ENCODE measurements at regions not wholly inside any gene's neighbourhood (a gene's known extent, or its start where the extent isn't known, plus 50 kb on each side); places are given as distances from the start of the nearest gene placed in this dataset.

DNA sequence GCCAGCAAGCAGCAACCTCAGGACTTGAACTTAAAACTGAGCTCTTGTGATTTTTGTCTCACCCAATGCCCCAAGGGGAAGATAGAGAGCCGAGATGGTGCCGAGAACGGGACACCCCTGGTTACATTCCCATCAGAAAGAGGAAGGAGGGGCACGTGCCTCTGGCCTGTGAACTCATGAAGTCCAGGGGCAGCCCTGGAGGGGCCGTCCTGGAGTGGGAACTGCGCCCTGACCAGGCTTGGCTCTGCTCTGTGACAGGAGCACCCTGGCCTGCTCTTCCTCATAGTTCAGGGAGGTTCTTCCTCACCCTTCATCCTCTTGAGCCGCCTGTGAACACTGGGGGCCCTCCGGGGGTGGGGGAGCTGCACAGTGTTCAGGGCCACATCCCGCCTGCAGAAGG, 130.3 kb upstream of the FOXF1 start:
- Mint-ChIP-seq H3K4me1 (no peaks in the 10 kb centered on the region), H3K9me3 (no peaks in the 10 kb centered on the region), H3K27me3 (peaks cover 19% of the 10 kb centered on the region), H3K4me3 (no peak overlapping the region), H3K36me3 (no peaks in the 10 kb centered on the region), H3K27ac (no peak overlapping the region)
- no peak for DNase-seq

DNA sequence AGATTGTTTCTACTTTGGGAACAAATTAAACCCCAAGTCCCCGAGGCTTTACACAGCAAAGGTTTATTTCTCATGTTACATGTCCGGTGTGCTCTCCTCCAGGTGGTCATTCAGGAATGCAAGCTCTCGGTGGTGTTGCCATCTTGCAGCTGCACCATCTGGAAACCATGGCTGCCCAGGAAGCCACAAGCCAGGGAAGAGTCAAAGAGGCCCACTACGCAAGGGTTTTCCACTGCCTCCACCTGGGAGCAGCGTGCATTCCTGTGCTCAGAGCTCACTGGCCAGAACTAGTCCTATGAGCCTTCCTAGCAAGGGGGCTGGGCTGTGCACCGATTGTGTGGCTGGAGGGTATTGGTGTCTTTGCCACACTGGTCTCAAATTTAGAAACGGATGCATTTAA, 128.8 kb upstream of the FOXF1 start:
- H3K4me3 Mint-ChIP-seq = no peak overlapping the region
- no peaks in the 10 kb centered on the region for H3K4me1 Mint-ChIP-seq
- H3K27me3 Mint-ChIP-seq = peaks cover 25% of the 10 kb centered on the region
- H3K9me3 Mint-ChIP-seq = no peaks in the 10 kb centered on the region
- H3K27ac Mint-ChIP-seq = no peak overlapping the region
- no peak for DNase-seq
- H3K36me3 Mint-ChIP-seq = no peaks in the 10 kb centered on the region

DNA sequence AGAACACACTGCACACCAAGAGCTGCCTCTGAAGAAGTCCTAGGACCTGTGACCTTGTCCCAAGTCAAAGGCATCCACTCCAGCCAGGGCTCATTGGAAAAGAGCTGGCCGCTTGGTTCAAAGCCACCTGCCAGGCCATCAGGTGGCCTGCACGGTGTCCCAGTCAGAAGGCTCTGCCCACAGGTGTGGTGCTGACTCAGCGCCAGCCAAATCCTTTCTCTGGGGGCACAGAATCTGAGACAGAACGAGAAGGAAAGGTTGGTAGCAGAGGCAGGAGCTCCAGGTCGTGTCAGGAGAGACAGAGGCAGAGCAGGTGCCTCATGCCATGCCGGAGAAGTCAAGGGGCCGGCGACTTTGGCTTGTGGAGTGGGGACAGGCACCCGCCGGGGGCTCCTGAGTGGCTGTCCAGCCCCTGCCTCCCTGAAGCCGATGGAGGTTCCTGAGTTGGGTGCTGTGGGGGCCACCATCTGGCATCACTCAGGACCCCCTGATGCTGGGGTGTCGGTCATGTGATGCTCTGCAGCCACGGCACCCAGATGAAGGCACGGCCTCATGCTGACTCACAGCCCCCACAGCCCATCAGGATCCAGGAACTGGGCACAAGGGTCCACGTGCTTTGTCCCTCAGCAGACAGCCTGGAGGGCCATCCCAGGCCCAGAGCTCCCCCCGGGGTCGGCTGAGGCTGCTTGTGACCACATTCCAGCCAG, 128.1 kb upstream of the FOXF1 start:
- Mint-ChIP-seq H3K4me1 (no peaks in the 10 kb centered on the region), H3K9me3 (no peaks in the 10 kb centered on the region), H3K4me3 (no peak overlapping the region), H3K36me3 (no peaks in the 10 kb centered on the region), H3K27me3 (peaks cover 25% of the 10 kb centered on the region), H3K27ac (no peak overlapping the region)
- DNase-seq = no peak

DNA sequence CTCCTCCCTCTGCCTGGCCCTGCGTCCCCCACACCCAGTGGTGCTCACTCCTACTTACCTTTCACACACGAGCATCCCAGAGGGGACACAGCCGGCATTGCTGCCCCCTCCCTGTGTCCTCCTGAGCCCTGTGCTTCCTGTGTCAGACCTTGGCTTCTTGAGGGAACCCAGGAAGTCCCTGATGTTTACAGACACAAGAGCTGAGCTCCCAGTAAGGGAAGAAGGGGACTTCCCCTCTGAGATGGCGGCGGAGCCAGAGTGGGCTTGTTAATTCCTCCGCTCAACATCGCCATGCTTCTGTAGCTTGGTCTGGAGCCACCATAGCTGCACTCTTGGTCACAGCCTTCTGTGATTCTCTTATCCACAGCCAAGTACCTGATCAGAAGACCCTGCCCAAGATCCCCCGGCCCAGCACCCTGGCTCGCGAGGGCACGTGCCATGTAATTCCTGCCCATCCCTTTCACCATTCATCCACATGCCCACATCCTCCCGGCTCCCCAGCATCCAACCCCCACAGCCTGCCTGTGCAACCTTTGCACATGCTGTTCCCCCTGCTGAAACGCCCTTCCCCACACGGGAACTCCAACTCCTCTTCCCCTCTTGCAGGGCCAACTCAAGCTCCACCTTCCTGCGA, 127.4 kb upstream of the FOXF1 start:
- H3K4me3 Mint-ChIP-seq = no peak overlapping the region
- H3K4me1 Mint-ChIP-seq = no peaks in the 10 kb centered on the region
- DNase-seq = no peak
- H3K9me3 Mint-ChIP-seq = no peaks in the 10 kb centered on the region
- no peaks in the 10 kb centered on the region for H3K36me3 Mint-ChIP-seq
- H3K27ac Mint-ChIP-seq = no peak overlapping the region
- peaks cover 25% of the 10 kb centered on the region for H3K27me3 Mint-ChIP-seq

DNA sequence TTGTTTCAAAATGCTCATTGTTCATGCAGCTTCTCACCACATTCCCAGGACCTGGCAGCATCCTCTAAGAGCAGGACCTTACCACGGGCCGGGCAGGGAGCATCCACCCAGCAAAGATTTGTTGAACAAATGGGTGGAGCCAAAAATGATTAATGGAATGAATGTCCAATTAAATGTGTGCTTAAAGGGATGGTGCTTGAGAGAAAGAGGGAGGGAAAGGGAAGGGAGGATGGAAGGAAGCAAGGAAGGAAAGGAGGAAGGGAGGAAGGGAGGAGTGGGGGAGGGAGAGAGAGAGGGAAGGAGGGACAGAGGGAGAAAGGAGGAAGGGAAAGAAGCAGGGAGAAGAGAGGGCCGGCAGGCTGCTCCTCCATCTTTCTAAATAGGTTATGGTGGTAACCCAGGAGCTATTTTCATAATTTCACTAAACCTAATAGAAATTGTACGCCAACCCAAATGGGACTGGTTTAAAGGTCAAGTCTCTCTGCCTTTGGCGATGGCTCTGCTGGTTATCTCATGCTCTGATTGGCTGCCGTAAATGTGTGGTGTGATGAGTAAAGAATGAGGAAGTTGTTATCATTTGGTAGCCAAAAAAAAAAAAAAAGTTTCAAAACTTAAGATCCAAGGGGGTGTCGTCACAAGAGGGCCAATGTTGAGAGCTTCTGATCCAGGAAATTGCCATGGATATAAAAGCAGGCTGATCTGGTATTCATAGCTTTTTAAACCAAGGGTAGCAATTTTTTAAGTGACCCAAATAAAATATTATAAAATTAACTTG, 126.7 kb upstream of the FOXF1 start:
- Mint-ChIP-seq H3K4me3 (no peak overlapping the region), H3K27ac (no peak overlapping the region), H3K9me3 (no peaks in the 10 kb centered on the region), H3K27me3 (peaks cover 25% of the 10 kb centered on the region), H3K36me3 (no peaks in the 10 kb centered on the region), H3K4me1 (no peaks in the 10 kb centered on the region)
- no peak for DNase-seq

DNA sequence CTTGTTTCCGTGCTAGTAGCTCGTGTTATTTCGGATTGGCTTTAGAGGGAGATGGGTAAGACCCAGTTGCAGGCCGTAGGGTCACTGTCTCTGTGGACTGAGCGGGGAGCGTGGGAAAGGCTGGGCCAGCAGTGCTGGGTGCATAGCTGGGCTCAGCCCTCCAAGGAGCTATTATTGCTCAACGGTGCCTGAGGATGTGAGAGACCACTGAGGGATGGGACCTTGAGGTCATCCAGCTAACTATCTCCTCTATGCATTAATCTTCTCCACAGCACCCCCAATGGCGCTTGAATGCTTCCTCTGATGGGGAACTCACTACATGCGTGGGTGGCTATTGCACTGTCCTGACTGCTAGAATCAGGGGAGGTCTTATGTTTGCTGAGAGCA, 126.1 kb upstream of the FOXF1 start:
- no peak for DNase-seq
- no peaks in the 10 kb centered on the region for H3K4me1 Mint-ChIP-seq
- H3K4me3 Mint-ChIP-seq = no peak overlapping the region
- no peak overlapping the region for H3K27ac Mint-ChIP-seq
- H3K27me3 Mint-ChIP-seq = peaks cover 25% of the 10 kb centered on the region
- no peaks in the 10 kb centered on the region for H3K36me3 Mint-ChIP-seq
- no peaks in the 10 kb centered on the region for H3K9me3 Mint-ChIP-seq

DNA sequence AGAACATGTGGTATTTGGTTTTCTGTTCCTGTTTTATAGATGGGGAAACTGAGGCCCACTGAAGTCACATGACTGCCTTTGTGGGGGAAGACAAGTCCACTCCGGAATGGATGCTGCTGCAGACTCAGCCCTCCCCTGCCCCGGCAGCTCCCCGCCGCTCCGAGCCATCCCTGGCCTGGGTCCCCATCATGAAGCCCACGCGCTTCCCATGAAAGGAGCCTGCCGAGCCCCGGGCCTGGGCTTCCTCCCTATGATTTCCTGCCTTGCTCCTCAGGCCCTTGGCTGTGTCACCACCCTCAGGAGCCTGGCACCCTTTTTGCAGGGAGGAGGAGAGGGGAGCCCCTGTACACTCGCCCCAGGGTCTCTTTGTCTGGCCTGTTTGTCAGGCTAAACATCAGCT, 125.3 kb upstream of the FOXF1 start:
- H3K4me1 Mint-ChIP-seq = no peaks in the 10 kb centered on the region
- H3K27ac Mint-ChIP-seq = no peak overlapping the region
- H3K9me3 Mint-ChIP-seq = no peaks in the 10 kb centered on the region
- H3K4me3 Mint-ChIP-seq = no peak overlapping the region
- DNase-seq = no peak
- peaks cover 25% of the 10 kb centered on the region for H3K27me3 Mint-ChIP-seq
- no peaks in the 10 kb centered on the region for H3K36me3 Mint-ChIP-seq

DNA sequence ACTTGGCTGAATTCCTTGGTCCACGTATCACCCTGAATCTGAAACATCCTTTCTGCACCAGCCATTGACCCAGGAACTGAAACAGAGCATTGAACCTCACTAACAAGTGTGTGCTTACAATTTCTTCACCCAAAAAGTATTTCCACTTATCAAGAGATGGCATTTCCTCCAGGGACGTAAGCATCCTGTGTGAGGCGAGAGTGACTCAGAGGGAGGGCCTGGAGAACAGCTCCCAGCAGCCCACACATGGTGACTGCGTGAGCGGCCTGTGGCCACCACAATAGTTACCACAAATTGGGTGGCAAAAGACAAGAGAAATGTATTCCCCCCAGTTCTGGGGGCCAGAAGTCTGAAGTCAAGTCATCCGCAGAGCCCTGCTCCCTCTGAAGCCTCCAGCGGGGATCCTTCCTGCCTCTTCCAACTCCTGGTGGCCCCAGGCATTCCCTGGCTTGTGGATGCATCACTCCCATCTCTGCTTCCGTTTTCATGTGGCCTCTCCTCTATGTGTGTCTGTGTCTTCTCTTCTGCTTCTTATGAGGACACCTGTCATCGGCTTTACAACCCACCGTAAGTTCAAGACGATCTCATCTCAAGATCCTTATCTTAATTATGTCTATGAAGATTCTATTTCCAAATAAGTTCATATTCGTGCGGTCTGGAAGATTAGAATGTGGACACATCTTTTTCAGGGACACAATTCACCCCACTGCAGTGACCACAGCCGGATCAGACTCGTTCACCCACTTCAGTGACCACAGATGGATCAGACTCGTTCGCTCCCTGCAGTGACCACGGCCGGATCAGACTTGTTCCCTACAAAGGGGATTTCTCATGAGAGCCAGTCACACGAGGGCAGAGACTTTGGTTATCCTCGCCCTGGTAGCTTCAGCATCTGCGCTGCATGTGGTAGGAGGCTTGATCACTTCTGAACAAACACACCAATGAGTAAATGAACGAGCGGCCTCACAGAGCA, 122.6 kb upstream of the FOXF1 start:
- H3K9me3 Mint-ChIP-seq = no peaks in the 10 kb centered on the region
- H3K4me3 Mint-ChIP-seq = no peak overlapping the region
- H3K27ac Mint-ChIP-seq = no peak overlapping the region
- no peaks in the 10 kb centered on the region for H3K36me3 Mint-ChIP-seq
- no peaks in the 10 kb centered on the region for H3K4me1 Mint-ChIP-seq
- DNase-seq = peak; percentile 14
- peaks cover 25% of the 10 kb centered on the region for H3K27me3 Mint-ChIP-seq

DNA sequence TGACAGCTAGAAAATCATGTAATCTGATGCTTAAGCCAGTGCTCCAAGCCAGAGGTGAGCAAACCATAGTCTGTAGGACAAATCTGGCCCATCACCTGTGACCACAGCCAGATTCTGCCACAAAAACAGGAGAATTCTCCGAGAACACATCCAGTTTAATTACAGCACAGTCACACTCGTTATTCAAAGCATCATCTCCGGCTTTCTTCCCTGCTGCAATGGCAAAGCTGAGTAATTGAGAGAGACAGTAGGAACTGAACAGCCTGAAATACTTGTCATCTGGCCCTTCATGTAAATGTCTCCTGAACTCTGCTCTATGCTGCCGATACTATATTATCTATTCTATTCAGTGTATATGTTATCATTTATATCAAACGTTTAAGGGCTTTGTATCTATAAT, 121.4 kb upstream of the FOXF1 start:
- Mint-ChIP-seq H3K4me3 (no peak overlapping the region), H3K27me3 (peaks cover 14% of the 10 kb centered on the region), H3K9me3 (no peaks in the 10 kb centered on the region), H3K36me3 (no peaks in the 10 kb centered on the region), H3K4me1 (no peaks in the 10 kb centered on the region), H3K27ac (no peak overlapping the region)
- DNase-seq = no peak

DNA sequence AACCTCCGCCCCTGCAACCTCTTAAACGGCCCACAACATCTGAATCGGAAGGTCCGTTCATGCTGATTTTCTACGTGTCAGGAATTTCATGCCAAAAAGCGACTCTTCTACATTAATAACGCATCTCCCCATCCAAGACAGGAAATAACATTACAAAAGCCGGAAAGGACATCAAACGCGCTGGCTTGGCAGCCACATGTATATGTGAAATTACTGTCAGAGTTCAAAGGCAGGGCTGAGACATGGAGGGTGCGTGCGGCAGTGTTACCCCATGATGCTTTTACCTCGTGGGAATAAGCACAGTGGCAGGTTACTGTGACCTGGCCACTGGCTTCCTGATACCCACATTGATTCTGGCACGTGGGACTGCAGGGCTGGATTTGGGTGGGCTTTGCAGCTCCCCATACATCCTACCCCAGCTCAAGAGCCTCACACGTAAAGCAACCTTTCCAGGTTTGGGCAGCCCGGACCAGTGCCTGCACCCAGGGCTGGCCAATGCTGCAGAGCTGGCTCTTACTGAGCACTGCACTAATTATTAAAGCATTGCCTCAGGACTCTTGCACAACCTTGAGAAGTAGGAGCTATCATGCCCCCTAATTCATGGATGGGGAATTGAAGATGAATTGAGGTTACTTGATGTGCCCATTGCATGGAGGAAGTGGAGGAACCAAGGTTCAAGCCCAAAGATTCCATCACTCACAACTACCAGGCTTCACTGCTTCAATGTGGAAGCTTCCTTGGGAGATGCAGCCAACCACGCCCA, 120.6 kb upstream of the FOXF1 start:
- no peak for DNase-seq
- no peaks in the 10 kb centered on the region for H3K36me3 Mint-ChIP-seq
- H3K4me1 Mint-ChIP-seq = no peaks in the 10 kb centered on the region
- H3K9me3 Mint-ChIP-seq = no peaks in the 10 kb centered on the region
- no peak overlapping the region for H3K4me3 Mint-ChIP-seq
- no peak overlapping the region for H3K27ac Mint-ChIP-seq
- peaks cover 7% of the 10 kb centered on the region for H3K27me3 Mint-ChIP-seq

DNA sequence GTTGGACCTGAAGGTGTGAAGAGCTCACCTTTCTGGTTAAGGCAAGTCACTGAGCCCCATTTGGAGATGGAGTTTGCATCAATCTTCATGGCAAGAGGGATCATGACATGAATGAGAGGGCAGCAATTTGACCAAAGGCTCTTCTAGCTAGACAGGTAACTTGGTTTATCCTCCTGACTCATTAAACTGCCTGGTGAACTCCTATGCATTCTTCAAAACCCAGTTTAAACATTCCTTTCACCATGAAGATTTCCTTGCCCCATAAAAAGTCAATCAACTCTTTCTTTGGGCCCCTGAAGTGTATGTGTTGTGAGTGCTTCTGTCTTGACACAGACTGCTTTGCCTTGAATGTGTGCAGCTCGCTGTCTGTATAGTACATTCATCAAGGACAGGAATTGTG, 120.0 kb upstream of the FOXF1 start:
- Mint-ChIP-seq H3K36me3 (no peaks in the 10 kb centered on the region), H3K4me1 (no peaks in the 10 kb centered on the region), H3K4me3 (no peak overlapping the region), H3K27ac (no peak overlapping the region), H3K9me3 (no peaks in the 10 kb centered on the region), H3K27me3 (peaks cover 6% of the 10 kb centered on the region)
- no peak for DNase-seq

DNA sequence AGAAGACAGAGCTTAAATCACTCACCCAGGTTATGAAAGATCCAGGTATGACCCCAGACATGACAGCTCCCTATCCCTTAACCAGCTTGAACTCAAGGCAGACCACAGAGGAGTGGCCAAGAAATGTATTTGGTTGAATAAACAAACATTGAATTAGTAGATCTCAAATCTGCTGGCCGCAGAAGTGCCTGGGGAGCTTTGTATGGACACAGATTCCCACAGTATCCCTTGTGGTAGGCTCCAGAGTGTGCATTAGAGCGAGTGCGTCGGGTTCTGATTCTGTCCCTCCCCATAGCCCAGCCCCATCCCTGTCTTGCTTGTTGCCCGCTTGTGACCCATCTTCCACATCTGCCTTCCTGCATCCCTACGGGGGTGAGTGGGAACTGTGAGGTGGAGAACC, 118.8 kb upstream of the FOXF1 start:
- no peak overlapping the region for H3K27ac Mint-ChIP-seq
- no peak for DNase-seq
- H3K9me3 Mint-ChIP-seq = no peaks in the 10 kb centered on the region
- no peak overlapping the region for H3K4me3 Mint-ChIP-seq
- no peaks in the 10 kb centered on the region for H3K36me3 Mint-ChIP-seq
- no peaks in the 10 kb centered on the region for H3K4me1 Mint-ChIP-seq
- no peaks in the 10 kb centered on the region for H3K27me3 Mint-ChIP-seq

DNA sequence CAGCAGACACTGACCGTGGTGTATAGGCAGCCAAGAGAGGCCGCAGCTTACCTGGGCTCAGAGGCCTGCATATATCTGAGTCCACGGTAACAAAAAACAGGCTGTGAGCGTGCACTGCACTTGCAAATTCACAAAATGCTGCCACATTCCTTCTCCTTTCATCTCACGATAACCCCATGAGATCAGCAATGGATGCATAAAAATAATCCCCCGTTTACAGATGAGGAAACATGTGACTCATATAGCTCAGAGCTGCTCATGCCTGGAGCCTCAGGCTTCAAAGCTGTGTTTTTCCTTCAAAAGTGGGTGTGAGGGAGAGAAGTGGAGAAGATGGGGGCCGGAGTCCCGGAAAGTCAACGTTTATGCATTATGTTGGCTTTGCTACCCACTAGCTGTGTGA, 118.3 kb upstream of the FOXF1 start:
- peaks cover under 1% of the 10 kb centered on the region for H3K27me3 Mint-ChIP-seq
- DNase-seq = no peak
- H3K4me1 Mint-ChIP-seq = no peaks in the 10 kb centered on the region
- no peak overlapping the region for H3K27ac Mint-ChIP-seq
- no peak overlapping the region for H3K4me3 Mint-ChIP-seq
- no peaks in the 10 kb centered on the region for H3K9me3 Mint-ChIP-seq
- no peaks in the 10 kb centered on the region for H3K36me3 Mint-ChIP-seq

DNA sequence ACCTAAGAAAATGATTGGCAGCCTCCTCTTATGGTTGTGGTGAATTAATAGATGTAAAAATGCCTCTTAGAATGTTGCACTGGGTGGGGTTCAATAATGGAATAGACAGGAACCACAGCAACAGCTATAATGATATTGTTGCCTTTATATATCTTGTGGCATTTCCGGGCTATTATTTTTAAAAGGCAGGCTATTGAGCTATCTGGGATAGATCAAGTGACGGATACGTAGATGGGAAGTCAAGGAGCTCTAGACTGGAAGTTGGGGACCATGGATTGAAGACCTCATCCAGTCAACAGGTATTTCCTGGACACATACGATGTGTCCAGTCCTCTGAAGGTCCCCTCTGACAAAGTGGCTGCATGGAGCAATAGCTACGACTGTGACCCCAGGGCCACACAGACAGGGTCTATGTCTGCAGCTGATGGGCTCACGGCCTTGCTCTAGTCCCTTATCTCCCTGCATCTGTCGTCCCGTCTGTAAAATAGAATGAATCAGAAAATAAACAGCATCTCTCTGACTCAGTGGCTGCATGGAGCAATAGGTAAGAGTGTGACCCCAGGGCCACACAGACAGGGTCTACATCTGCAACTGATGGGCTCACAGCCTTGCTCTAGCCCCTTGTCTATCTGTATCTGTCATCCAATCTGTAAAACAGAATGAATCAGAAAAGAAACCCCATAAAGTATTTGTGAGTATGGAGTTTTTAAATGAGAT, 117.7 kb upstream of the FOXF1 start:
- no peak overlapping the region for H3K4me3 Mint-ChIP-seq
- H3K4me1 Mint-ChIP-seq = no peaks in the 10 kb centered on the region
- no peaks in the 10 kb centered on the region for H3K36me3 Mint-ChIP-seq
- H3K27ac Mint-ChIP-seq = no peak overlapping the region
- no peak for DNase-seq
- H3K27me3 Mint-ChIP-seq = peaks cover 4% of the 10 kb centered on the region
- H3K9me3 Mint-ChIP-seq = peaks cover 1% of the 10 kb centered on the region
